Natural killer cell (primary cell): ENCODE measurements at regions not wholly inside any gene's neighbourhood (a gene's known extent, or its start where the extent isn't known, plus 50 kb on each side); places are given as distances from the start of the nearest gene placed in this dataset.

ENCODE experiments used
- ATAC-seq, 3 donors: fragments of 150-1000 bp in 2 of 3; fragments of 200-7000 bp in 1 of 3; cut with Tn5 transposase; 1 replicate in 1 of 3; 2 replicates in 2 of 3; pipeline ENCODE4 v1.10.0; 2021; ENCODE audit warnings: mild to moderate bottlenecking in 2 of 3, moderate library complexity in 2 of 3
- DNase-seq, 2 donors: peaks; one replicate each; pipeline versions ENCODE4 v3.0.0 to v3.0.0-alpha.2; 2013 to 2021; ENCODE audit warnings: mixed read lengths in 1 of 2
- H3K27ac ChIP-seq: one replicate; pipeline ENCODE4 v1.5.1; 2013; ENCODE audit warnings: mild to moderate bottlenecking, low read length
- H3K27me3 ChIP-seq: one replicate; pipeline ENCODE4 v1.6.1; 2013; ENCODE audit warnings: low read length; ENCODE audit not compliant: control insufficient read depth, insufficient read depth
- H3K36me3 ChIP-seq: one replicate; pipeline ENCODE4 v1.6.1; 2013; ENCODE audit warnings: low read length; ENCODE audit not compliant: control insufficient read depth, insufficient read depth
- H3K4me1 ChIP-seq: one replicate; pipeline ENCODE4 v1.6.1; 2013; ENCODE audit warnings: low read length; ENCODE audit not compliant: control insufficient read depth, insufficient read depth
- H3K4me3 ChIP-seq: one replicate; pipeline ENCODE4 v1.5.1; 2013; ENCODE audit warnings: low read length
- H3K9me3 ChIP-seq: one replicate; pipeline ENCODE4 v1.6.1; 2013; ENCODE audit warnings: low read length; ENCODE audit not compliant: control insufficient read depth, insufficient read depth
- H3K27ac Mint-ChIP-seq, 2 donors: one replicate each; pipeline ENCODE4 v1.8.0; 2022; ENCODE audit warnings: mild to moderate bottlenecking in 2 of 2, mixed read lengths in 2 of 2, moderate library complexity in 1 of 2
- H3K27me3 Mint-ChIP-seq, 2 donors: one replicate each; pipeline ENCODE4 v1.8.0; 2022; ENCODE audit warnings: low read depth in 2 of 2, mixed read lengths in 2 of 2
- H3K36me3 Mint-ChIP-seq: one replicate; pipeline ENCODE4 v1.8.0; 2022; ENCODE audit warnings: mixed read lengths
- H3K4me1 Mint-ChIP-seq, 2 donors: one replicate each; pipeline ENCODE4 v1.8.0; 2022; ENCODE audit warnings: mixed read lengths in 2 of 2
- H3K4me3 Mint-ChIP-seq: one replicate; pipeline ENCODE4 v1.8.0; 2022; ENCODE audit warnings: mild to moderate bottlenecking, moderate library complexity, mixed read lengths
- H3K9me3 Mint-ChIP-seq, 2 donors: one replicate each; pipeline ENCODE4 v1.8.0; 2022; ENCODE audit warnings: mixed read lengths in 2 of 2
- CTCF ChIP-seq: fragments of 200-600 bp; IDR thresholded peaks from one replicate; pipeline ENCODE4 v1.8.0; 2022; ENCODE audit warnings: antibody characterized with exemption
- WGBS: methylation state at CpG from one replicate; pipeline ENCODE4 v1.1.7; 2013; ENCODE audit warnings: missing lambda C conversion rate; ENCODE audit not compliant: insufficient coverage; 5-methylcytosine and 5-hydroxymethylcytosine counted together
- intact Hi-C: fragments of 100-400 bp; cut with micrococcal nuclease; formaldehyde crosslinking; loops from one replicate; pipeline ENCODE4 v1.14.2; 2022

- Histone ChIP-seq H3K4me1 (no peaks in the 10 kb centered on the region), H3K4me3 (no peak overlapping the region), H3K27ac (no peak overlapping the region), H3K36me3 (no peaks in the 10 kb centered on the region), H3K9me3 (no peaks in the 10 kb centered on the region), H3K27me3 (peaks cover 5% of the 10 kb centered on the region)
- Mint-ChIP-seq H3K4me3 (no peak overlapping the region), H3K36me3 (no peaks in the 10 kb centered on the region), H3K27me3 (peaks cover 0 to 20% of the 10 kb centered on the region in 2 donors), H3K9me3 (peaks cover 0 to 2% of the 10 kb centered on the region in 2 donors), H3K4me1 (no peaks in the 10 kb centered on the region), H3K27ac (no peak overlapping the region)
- 89% methylated on average over 2 of the region's 2 CpGs for WGBS
- TF ChIP-seq CTCF: no peak
- DNase-seq (no peak), ATAC-seq (no peak)
- intact Hi-C loops: no loop called here
These were observed 249.5 kb downstream of the COG6 start for GRCh38 chr13:39904959-39905358.

- H3K27ac Mint-ChIP-seq: no peak overlapping the region
- ATAC-seq: no peak
- no peak for TF ChIP-seq CTCF
- 93% methylated on average over 2 of the region's 3 CpGs for WGBS
- no peak overlapping the region for H3K27ac ChIP-seq
- no peak for DNase-seq
- H3K4me3 Mint-ChIP-seq: no peak overlapping the region
- H3K4me1 ChIP-seq: no peaks in the 10 kb centered on the region
- peaks cover 0 to 2% of the 10 kb centered on the region in 2 donors for H3K9me3 Mint-ChIP-seq
- no peak overlapping the region for H3K4me3 ChIP-seq
- no peaks in the 10 kb centered on the region for H3K4me1 Mint-ChIP-seq
- H3K9me3 ChIP-seq: no peaks in the 10 kb centered on the region
- intact Hi-C loops: no loop called here
- H3K36me3 Mint-ChIP-seq: no peaks in the 10 kb centered on the region
- H3K36me3 ChIP-seq: no peaks in the 10 kb centered on the region
- H3K27me3 Mint-ChIP-seq: peaks cover 5 to 18% of the 10 kb centered on the region in 2 donors
- H3K27me3 ChIP-seq: no peaks in the 10 kb centered on the region
These were observed 254.2 kb downstream of the COG6 start for GRCh38 chr13:39909634-39910033.

- Mint-ChIP-seq H3K27me3 (peaks cover 5 to 18% of the 10 kb centered on the region in 2 donors), H3K9me3 (peaks cover 0 to 2% of the 10 kb centered on the region in 2 donors), H3K4me1 (no peaks in the 10 kb centered on the region), H3K36me3 (no peaks in the 10 kb centered on the region), H3K27ac (no peak overlapping the region), H3K4me3 (no peak overlapping the region)
- Histone ChIP-seq H3K4me3 (no peak overlapping the region), H3K9me3 (no peaks in the 10 kb centered on the region), H3K36me3 (no peaks in the 10 kb centered on the region), H3K27ac (no peak overlapping the region), H3K27me3 (no peaks in the 10 kb centered on the region), H3K4me1 (no peaks in the 10 kb centered on the region)
- no peak for DNase-seq
- TF ChIP-seq CTCF: no peak
- WGBS: 81% methylated on average over 1 of the region's 1 CpG
- intact Hi-C loops: no loop called here
- ATAC-seq: no peak
These were observed 254.6 kb downstream of the COG6 start for GRCh38 chr13:39910041-39910440.

- intact Hi-C loops: no loop called here
- Histone ChIP-seq H3K36me3 (no peaks in the 10 kb centered on the region), H3K27me3 (no peaks in the 10 kb centered on the region), H3K4me3 (no peak overlapping the region), H3K4me1 (no peaks in the 10 kb centered on the region), H3K9me3 (no peaks in the 10 kb centered on the region), H3K27ac (no peak overlapping the region)
- no peaks in the 10 kb centered on the region for H3K9me3 Mint-ChIP-seq
- H3K36me3 Mint-ChIP-seq: no peaks in the 10 kb centered on the region
- H3K27ac Mint-ChIP-seq: no peak overlapping the region
- H3K27me3 Mint-ChIP-seq: peaks cover 8 to 18% of the 10 kb centered on the region in 2 donors
- no peaks in the 10 kb centered on the region for H3K4me1 Mint-ChIP-seq
- H3K4me3 Mint-ChIP-seq: no peak overlapping the region
- DNase-seq (no peak), ATAC-seq (no peak)
- TF ChIP-seq CTCF: no peak
These were observed 255.4 kb downstream of the COG6 start for GRCh38 chr13:39910833-39911232.
